Mucosa of stomach (tissue), 1 donor: ENCODE measurements at regions not wholly inside any gene's neighbourhood (a gene's known extent, or its start where the extent isn't known, plus 50 kb on each side); places are given as distances from the start of the nearest gene placed in this dataset.

ENCODE experiments used
- H3K27me3 ChIP-seq: one replicate; pipeline ENCODE4 v1.7.0; 2013; ENCODE audit warnings: mild to moderate bottlenecking, low read length; ENCODE audit not compliant: control insufficient read depth, insufficient read depth
- H3K36me3 ChIP-seq: one replicate; pipeline ENCODE4 v1.7.0; 2013; ENCODE audit warnings: low read length; ENCODE audit not compliant: control insufficient read depth, insufficient read depth
- H3K4me1 ChIP-seq: one replicate; pipeline ENCODE4 v1.7.0; 2013; ENCODE audit warnings: mild to moderate bottlenecking, low read length; ENCODE audit not compliant: control insufficient read depth, insufficient read depth
- H3K4me3 ChIP-seq: one replicate; pipeline ENCODE4 v1.7.0; 2013; ENCODE audit warnings: low read length
- H3K9ac ChIP-seq: one replicate; pipeline ENCODE4 v1.7.0; 2013; ENCODE audit warnings: mild to moderate bottlenecking, low read length, moderate library complexity
- H3K9me3 ChIP-seq: one replicate; pipeline ENCODE4 v1.7.0; 2013; ENCODE audit warnings: mild to moderate bottlenecking, low read length, moderate library complexity; ENCODE audit not compliant: control insufficient read depth
- donor health status: Pancreatic carcinoma.

DNA sequence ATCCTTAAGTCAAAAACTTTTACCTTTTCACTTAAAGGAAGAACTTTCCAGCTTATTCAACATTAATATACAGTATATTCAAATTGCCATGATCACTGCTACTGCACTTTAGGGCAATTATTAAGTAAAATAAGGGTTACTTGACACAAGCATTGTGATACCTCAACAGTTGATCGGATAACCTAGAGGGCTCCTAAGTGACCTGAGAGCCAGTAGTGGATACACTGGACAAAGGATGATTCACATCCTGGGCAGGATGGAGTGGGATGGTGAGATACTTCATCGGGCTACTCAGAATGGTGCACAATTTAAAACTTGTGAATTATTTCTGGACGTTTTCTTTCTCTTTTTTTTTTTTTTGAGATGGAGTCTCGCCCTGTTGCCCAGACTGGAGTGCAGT, 54.5 kb upstream of the PPM1J start:
- no peaks in the 10 kb centered on the region for H3K27me3 ChIP-seq
- H3K9me3 ChIP-seq, result no peaks in the 10 kb centered on the region
- H3K4me1 ChIP-seq, result peaks cover 10% of the 10 kb centered on the region
- H3K4me3 ChIP-seq, result no peak overlapping the region
- H3K36me3 ChIP-seq, result no peaks in the 10 kb centered on the region
- no peak overlapping the region for H3K9ac ChIP-seq

- Histone ChIP-seq H3K4me3 (no peak overlapping the region), H3K36me3 (no peaks in the 10 kb centered on the region), H3K9ac (no peak overlapping the region), H3K27me3 (no peaks in the 10 kb centered on the region), H3K4me1 (peaks cover 15% of the 10 kb centered on the region), H3K9me3 (no peaks in the 10 kb centered on the region)
Observed at GRCh38 chr1:112767646-112768045, 52.5 kb upstream of the PPM1J start.
